HEK293 (cell line): ENCODE measurements at regions not wholly inside any gene's neighbourhood (a gene's known extent, or its start where the extent isn't known, plus 50 kb on each side); places are given as distances from the start of the nearest gene placed in this dataset.

ENCODE experiments used
- GFI1B ChIP-seq: fragments of 450-650 bp; formaldehyde crosslinking; IDR thresholded peaks from 2 replicates; pipeline ENCODE4 v1.5.1; 2016; ENCODE audit warnings: missing biosample characterization, missing genetic modification characterization
- GLIS2 ChIP-seq: fragments of 450-650 bp; formaldehyde crosslinking; IDR thresholded peaks from 2 replicates; pipeline ENCODE4 v1.5.1; 2016; ENCODE audit warnings: missing biosample characterization, missing genetic modification characterization
- HOXC10 ChIP-seq: sonication (generic); formaldehyde crosslinking; IDR thresholded peaks from 2 replicates; pipeline ENCODE4 v1.8.1; 2023; ENCODE audit warnings: mild to moderate bottlenecking, missing genetic modification reagents
- REST ChIP-seq: fragments of 450-650 bp; formaldehyde crosslinking; IDR thresholded peaks from 2 replicates; pipeline ENCODE4 v1.5.1; 2016; ENCODE audit warnings: missing biosample characterization, missing genetic modification characterization
- WT1 ChIP-seq: fragments of 450-650 bp; formaldehyde crosslinking; IDR thresholded peaks from 2 replicates; pipeline ENCODE4 v1.5.1; 2016; ENCODE audit warnings: missing biosample characterization, missing genetic modification characterization
- YY1 ChIP-seq: fragments of 450-650 bp; formaldehyde crosslinking; IDR thresholded peaks from 2 replicates; pipeline ENCODE4 v1.5.1; 2018; ENCODE audit warnings: missing biosample characterization, missing genetic modification characterization
- ZFP69B ChIP-seq: fragments of 450-650 bp; formaldehyde crosslinking; IDR thresholded peaks from 2 replicates; pipeline ENCODE4 v1.5.1; 2016; ENCODE audit warnings: missing biosample characterization, missing genetic modification characterization
- ZNF133 ChIP-seq: fragments of 450-650 bp; formaldehyde crosslinking; IDR thresholded peaks from 2 replicates; pipeline ENCODE4 v1.5.1; 2016; ENCODE audit warnings: missing biosample characterization, missing genetic modification characterization
- ZNF175 ChIP-seq: fragments of 450-650 bp; formaldehyde crosslinking; IDR thresholded peaks from 2 replicates; pipeline ENCODE4 v1.5.1; 2016; ENCODE audit warnings: missing biosample characterization, missing genetic modification characterization
- ZNF274 ChIP-seq, 2 experiments: fragments of 200-500 bp in 1 of 2; fragments of 450-650 bp in 1 of 2; sonication (Bioruptor generic) in 1 of 2; formaldehyde crosslinking in 1 of 2; IDR thresholded peaks; 2 replicates each; pipeline versions ENCODE4 v1.5.1 to v1.6.1; 2014 to 2016; ENCODE audit warnings: borderline replicate concordance in 1 of 2, inconsistent platforms in 1 of 2, low read length in 1 of 2, missing biosample characterization in 1 of 2, missing genetic modification characterization in 1 of 2
- ZNF548 ChIP-seq: fragments of 450-650 bp; formaldehyde crosslinking; IDR thresholded peaks from 2 replicates; pipeline ENCODE4 v1.5.1; 2016; ENCODE audit warnings: missing biosample characterization, missing genetic modification characterization
- ZNF639 ChIP-seq: fragments of 450-650 bp; formaldehyde crosslinking; IDR thresholded peaks from 2 replicates; pipeline ENCODE4 v1.5.1; 2016; ENCODE audit warnings: missing biosample characterization, missing genetic modification characterization
- TF ChIP-seq, protein P1 (sequence below): fragments of 450-650 bp; formaldehyde crosslinking; IDR thresholded peaks from 2 replicates; pipeline ENCODE4 v1.5.1; 2016; ENCODE audit warnings: missing biosample characterization, missing genetic modification characterization

DNA sequence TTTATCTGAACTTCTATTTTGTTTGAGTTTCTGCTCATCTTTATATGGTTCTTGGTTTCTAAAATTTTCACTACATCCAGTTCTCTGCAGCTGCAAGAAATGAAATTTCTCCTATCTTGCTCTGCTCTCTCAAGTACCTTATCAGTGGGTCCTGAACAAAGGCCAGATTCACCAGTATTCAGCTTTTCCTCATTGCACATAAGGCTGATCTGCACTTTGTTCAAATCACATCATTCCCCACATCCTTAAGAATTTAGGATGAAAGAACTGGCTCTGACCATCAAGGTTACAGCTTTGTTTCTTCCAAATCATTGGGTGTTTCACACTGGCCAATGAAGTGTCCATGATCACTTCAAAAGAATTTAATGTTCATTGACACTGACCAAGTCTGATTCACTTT is 211.4 kb downstream of the GRIN2B start:
- TF ChIP-seq WT1 (tag by site-specific recombination) (no peak), ZNF274 (IDR thresholded peaks at IDR 0.05; ENCODE audit: low read length) (no peak), ZNF274 (tag by site-specific recombination; IDR thresholded peaks at IDR 0.05; ENCODE audit: borderline replicate concordance) (no peak), ZNF175 (tag by site-specific recombination) (no peak), REST (tag by site-specific recombination) (no peak), ZNF639 (tag by site-specific recombination) (no peak), YY1 (tag by site-specific recombination) (no peak), HOXC10 (CRISPR knock-in tag) (no peak), ZFP69B (tag by site-specific recombination) (no peak), GFI1B (tag by site-specific recombination) (no peak), GLIS2 (tag by site-specific recombination) (no peak), ZNF548 (tag by site-specific recombination) (no peak), ZNF133 (tag by site-specific recombination) (no peak)
- TF ChIP-seq, protein P1, sequence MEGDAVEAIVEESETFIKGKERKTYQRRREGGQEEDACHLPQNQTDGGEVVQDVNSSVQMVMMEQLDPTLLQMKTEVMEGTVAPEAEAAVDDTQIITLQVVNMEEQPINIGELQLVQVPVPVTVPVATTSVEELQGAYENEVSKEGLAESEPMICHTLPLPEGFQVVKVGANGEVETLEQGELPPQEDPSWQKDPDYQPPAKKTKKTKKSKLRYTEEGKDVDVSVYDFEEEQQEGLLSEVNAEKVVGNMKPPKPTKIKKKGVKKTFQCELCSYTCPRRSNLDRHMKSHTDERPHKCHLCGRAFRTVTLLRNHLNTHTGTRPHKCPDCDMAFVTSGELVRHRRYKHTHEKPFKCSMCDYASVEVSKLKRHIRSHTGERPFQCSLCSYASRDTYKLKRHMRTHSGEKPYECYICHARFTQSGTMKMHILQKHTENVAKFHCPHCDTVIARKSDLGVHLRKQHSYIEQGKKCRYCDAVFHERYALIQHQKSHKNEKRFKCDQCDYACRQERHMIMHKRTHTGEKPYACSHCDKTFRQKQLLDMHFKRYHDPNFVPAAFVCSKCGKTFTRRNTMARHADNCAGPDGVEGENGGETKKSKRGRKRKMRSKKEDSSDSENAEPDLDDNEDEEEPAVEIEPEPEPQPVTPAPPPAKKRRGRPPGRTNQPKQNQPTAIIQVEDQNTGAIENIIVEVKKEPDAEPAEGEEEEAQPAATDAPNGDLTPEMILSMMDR (tag by site-specific recombination): no peak
